Right cardiac atrium (tissue), 5 donors: ENCODE measurements at regions not wholly inside any gene's neighbourhood (a gene's known extent, or its start where the extent isn't known, plus 50 kb on each side); places are given as distances from the start of the nearest gene placed in this dataset.
"Not testable (repeated sequence)": the region's sequence is repeated elsewhere in the genome, so short reads cannot be mapped to it uniquely, and the experiment has no call there.

Experiments used
- ATAC-seq, 2 donors: fragments of 200-7000 bp; cut with Tn5 transposase; one replicate each; pipeline versions ENCODE4 v1.8.0 to v1.9.1; 2020; ENCODE audit warnings: moderate library complexity in 2 of 2, mild to moderate bottlenecking in 1 of 2
- DNase-seq, 3 donors: peaks; one replicate each; pipeline ENCODE4 v3.0.0-alpha.2; 2020
- H3K27ac ChIP-seq: one replicate; pipeline ENCODE4 v1.5.1; 2013; ENCODE audit warnings: mild to moderate bottlenecking, low read length, control low read depth, moderate library complexity
- H3K27me3 ChIP-seq: one replicate; pipeline ENCODE4 v1.6.1; 2013; ENCODE audit not compliant: control insufficient read depth, insufficient read depth
- H3K4me1 ChIP-seq: one replicate; pipeline ENCODE4 v1.6.1; 2013; ENCODE audit warnings: low read length; ENCODE audit not compliant: control insufficient read depth, insufficient read depth
- H3K4me3 ChIP-seq: one replicate; pipeline ENCODE4 v1.5.1; 2013; ENCODE audit warnings: low read length, control low read depth
- H3K9me3 ChIP-seq: one replicate; pipeline ENCODE4 v1.6.1; 2013; ENCODE audit warnings: low read length; ENCODE audit not compliant: control insufficient read depth
- WGBS: extraction: QIAGEN DNeasy Blood & Tissue Kit; methylation state at CpG from one replicate; pipeline ENCODE4 v1.1.7; 2013; 5-methylcytosine and 5-hydroxymethylcytosine counted together
- intact Hi-C, 4 donors: fragments of 100-400 bp; cut with DNase I; formaldehyde crosslinking; loops; one replicate each; pipeline versions ENCODE4 v1.11.0 to v1.14.0; 2022 to 2023
- donor health status: healthy with polysubstance abuse.
- donor health status: DM: no; HTN: yes; CAD: no.
- donor health status: DM: no; HTN: no; CAD: no.
- donor health status: DM: no; HTN: yes; CAD: no; lungs with severe emphysema.
- donor health status: DM: yes; HTN: yes; CAD: no.

- H3K27me3 ChIP-seq: not testable (repeated sequence)
These were observed 653.4 kb downstream of the TGIF2LX start for GRCh38 chrX:90575155-90575554.

DNA sequence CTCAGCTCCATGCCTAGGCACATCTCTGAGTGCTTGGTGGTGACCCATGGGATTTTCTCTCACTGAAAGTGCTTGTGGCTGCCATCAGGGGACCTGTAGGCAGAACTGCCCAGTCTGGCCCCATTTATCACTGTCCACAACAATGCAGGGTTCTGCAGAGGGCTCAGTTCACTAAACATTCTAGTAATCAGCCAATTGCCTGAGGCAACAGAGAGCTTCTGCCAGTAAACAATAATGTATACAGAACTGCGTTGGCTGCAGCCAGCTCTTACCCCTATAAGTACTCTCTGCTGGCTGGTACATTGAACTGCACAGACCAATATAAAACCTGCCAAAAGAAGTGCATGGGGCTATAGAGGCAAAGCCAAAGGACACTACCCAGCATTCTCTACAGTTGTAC is 680.2 kb downstream of the TGIF2LX start:
- H3K4me3 ChIP-seq, H3K27me3 ChIP-seq, H3K9me3 ChIP-seq, DNase-seq, H3K27ac ChIP-seq, intact Hi-C loops, H3K4me1 ChIP-seq, ATAC-seq: not testable (repeated sequence)
- 72% methylated on average over 1 of the region's 1 CpG for WGBS

More at GRCh38 chrX:90575155-90575554, 653.4 kb downstream of the TGIF2LX start:
- H3K9me3 ChIP-seq, DNase-seq, intact Hi-C loops, H3K4me1 ChIP-seq, ATAC-seq, H3K4me3 ChIP-seq, H3K27ac ChIP-seq: not testable (repeated sequence)
- 78% methylated on average over 2 of the region's 4 CpGs for WGBS

DNA sequence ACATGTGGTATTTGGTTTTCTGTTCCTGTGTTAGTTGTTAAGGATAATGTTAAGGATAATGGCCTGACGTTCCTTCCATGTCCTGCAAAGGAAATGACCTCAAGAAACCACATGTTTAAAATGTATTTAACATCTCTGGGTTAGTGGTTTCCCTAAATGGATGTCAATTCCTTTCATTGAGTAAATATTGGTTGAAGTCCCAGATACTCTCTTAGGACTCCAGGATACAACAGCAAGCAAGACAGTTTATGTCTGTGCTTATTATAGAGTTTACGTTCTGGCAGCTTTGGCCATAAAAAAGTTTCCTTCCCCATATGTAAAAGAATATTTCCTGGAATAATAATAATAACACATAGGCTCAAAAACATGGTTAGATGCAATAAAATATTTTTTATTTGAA is 684.0 kb downstream of the TGIF2LX start:
- not testable (repeated sequence) for ATAC-seq, H3K4me3 ChIP-seq

GRCh38 chrX:90617710-90618325 is 696.1 kb downstream of the TGIF2LX start:
- Histone ChIP-seq H3K27me3 (no peaks in the 10 kb centered on the region), H3K4me1 (no peaks in the 10 kb centered on the region), H3K4me3 (no peak overlapping the region), H3K9me3 (no peaks in the 10 kb centered on the region), H3K27ac (no peak overlapping the region)
- 96% methylated on average over 20 of the region's 22 CpGs for WGBS
- ATAC-seq: no peak
- peak in 1 of 3 donors; percentile 24 for DNase-seq
- intact Hi-C loops: no loop called here

More for the DNA sequence above, 684.0 kb downstream of the TGIF2LX start:
- H3K4me1 ChIP-seq, H3K9me3 ChIP-seq, intact Hi-C loops, H3K27ac ChIP-seq, H3K27me3 ChIP-seq, DNase-seq: not testable (repeated sequence)
- 32% methylated on average over 2 of the region's 2 CpGs for WGBS

DNA sequence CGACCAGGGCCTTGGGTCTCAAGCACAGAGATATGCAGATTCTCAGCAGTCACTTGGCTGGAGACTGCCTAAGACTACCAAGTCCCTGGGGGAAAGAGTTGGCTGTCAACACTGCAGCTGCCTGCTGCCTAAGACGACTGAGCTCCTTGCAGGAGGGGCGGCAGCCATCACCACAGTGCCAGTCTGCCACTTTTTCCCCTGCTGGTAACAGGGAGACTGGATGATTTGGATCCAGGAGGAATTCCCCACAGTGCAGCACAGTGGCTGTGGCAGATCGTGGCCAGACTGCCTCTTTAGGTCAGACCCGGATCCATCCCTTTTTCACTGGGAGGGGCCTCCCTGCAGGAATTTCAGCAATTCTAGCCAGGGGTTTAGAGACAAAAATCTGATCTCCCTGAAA is 743.5 kb downstream of the TGIF2LX start:
- ATAC-seq, H3K27me3 ChIP-seq, H3K4me1 ChIP-seq, H3K27ac ChIP-seq, intact Hi-C loops, H3K9me3 ChIP-seq, DNase-seq, H3K4me3 ChIP-seq: not testable (repeated sequence)
- 45% methylated on average over 5 of the region's 5 CpGs for WGBS

DNA sequence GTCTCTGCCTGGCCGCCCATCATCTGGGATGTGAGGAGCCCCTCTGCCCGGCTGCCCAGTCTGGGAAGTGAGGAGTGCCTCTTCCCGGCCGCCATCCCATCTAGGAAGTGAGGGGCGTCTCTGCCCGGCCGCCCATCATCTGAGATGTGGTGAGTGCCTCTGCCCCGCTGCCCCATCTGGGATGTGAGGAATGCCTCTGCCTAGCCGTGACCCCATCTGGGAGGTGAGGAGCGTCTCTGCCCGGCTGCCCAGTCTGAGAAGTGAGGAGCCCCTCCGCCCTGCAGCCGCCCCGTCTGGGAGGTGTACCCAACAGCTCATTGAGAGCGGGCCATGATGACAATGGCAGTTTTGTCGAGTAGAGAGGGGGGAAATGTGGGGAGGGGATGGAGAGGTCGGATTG is 721.1 kb upstream of the PABPC5 start:
- H3K27ac ChIP-seq, H3K27me3 ChIP-seq, H3K4me3 ChIP-seq, H3K4me1 ChIP-seq, H3K9me3 ChIP-seq, intact Hi-C loops, ATAC-seq: not testable (repeated sequence)
- peak in 1 of 3 donors; percentile 23 for DNase-seq
- 92% methylated on average over 16 of the region's 17 CpGs for WGBS

DNA sequence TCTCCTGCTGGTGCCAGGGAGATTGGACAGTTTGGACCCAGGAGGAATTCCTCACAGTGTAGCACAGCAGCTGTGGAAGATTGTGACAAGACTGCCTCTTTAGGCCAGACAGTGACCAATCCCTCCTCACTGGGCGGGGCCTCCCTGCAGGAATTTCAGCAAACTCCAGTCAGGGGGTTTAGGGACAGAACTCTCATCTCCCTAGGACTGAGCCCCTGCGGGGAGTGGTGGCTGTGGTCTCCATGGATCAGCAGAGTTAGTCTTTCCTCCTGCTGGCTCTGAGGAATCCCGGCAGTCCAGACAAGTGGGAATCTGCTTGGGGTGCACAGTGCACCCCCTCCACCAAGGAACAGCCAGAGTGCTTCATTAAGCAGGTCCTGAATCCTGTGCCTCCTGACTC is 697.1 kb upstream of the PABPC5 start:
- intact Hi-C loops, H3K27me3 ChIP-seq, H3K27ac ChIP-seq, H3K4me3 ChIP-seq, H3K4me1 ChIP-seq, ATAC-seq, H3K9me3 ChIP-seq, DNase-seq: not testable (repeated sequence)
- 89% methylated on average over 3 of the region's 3 CpGs for WGBS

- 82% methylated on average over 3 of the region's 3 CpGs for WGBS
These were observed 677.0 kb upstream of the PABPC5 start for GRCh38 chrX:90757619-90758018.

DNA sequence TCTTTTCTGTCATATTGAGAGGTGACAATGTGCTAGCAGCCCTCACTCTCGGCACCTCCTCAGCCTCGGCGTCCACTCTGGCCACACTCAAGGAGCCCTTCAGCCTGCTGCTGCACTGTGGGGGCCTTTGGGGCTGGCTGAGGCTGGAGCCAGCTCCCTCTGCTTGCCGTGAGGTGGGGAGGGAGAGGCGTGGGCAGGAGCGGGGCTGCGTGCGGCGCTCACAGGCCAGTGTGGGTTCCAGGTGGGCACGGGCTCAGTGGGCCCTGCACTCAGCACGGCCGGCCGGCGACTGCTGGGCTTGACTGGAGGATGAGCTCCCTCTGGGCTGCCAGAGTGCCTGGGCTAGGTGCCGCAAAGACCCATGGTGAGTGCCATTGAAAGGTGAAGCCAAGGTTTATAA is 669.2 kb upstream of the PABPC5 start:
- H3K27ac ChIP-seq, H3K27me3 ChIP-seq, H3K4me3 ChIP-seq, ATAC-seq, H3K4me1 ChIP-seq, H3K9me3 ChIP-seq, intact Hi-C loops: not testable (repeated sequence)
- peak; percentile 5 to 42 (median 20) for DNase-seq
- WGBS: 95% methylated on average over 15 of the region's 15 CpGs

More at GRCh38 chrX:90757619-90758018, 677.0 kb upstream of the PABPC5 start:
- H3K27me3 ChIP-seq, H3K9me3 ChIP-seq, ATAC-seq, DNase-seq, H3K4me3 ChIP-seq, H3K4me1 ChIP-seq, H3K27ac ChIP-seq, intact Hi-C loops: not testable (repeated sequence)

GRCh38 chrX:90780286-90780789 is 654.3 kb upstream of the PABPC5 start:
- WGBS: 96% methylated on average over 1 of the region's 1 CpG

More at GRCh38 chrX:90780286-90780789, 654.3 kb upstream of the PABPC5 start:
- DNase-seq, H3K27ac ChIP-seq, H3K27me3 ChIP-seq, H3K9me3 ChIP-seq, H3K4me1 ChIP-seq, H3K4me3 ChIP-seq, ATAC-seq, intact Hi-C loops: not testable (repeated sequence)
